Transverse colon (tissue), 4 donors: ENCODE measurements at regions not wholly inside any gene's neighbourhood (a gene's known extent, or its start where the extent isn't known, plus 50 kb on each side); places are given as distances from the start of the nearest gene placed in this dataset.

Source experiments
- CTCF ChIP-seq, 5 experiments: fragments of 200-600 bp in 3 of 5; fragments of 450-650 bp in 2 of 5; sonication (generic) in 3 of 5; IDR thresholded peaks; 1 replicate in 2 of 5; 2 replicates in 3 of 5; pipeline ENCODE4 v1.5.1; 2016 to 2017; ENCODE audit warnings: antibody characterized with exemption in 5 of 5, inconsistent platforms in 3 of 5, mild to moderate bottlenecking in 2 of 5, moderate library complexity in 1 of 5
- POLR2A ChIP-seq: fragments of 450-650 bp; IDR thresholded peaks from one replicate; pipeline ENCODE4 v1.6.1; 2016; ENCODE audit warnings: antibody characterized with exemption, mild to moderate bottlenecking, moderate library complexity
- POLR2AphosphoS5 ChIP-seq, 3 donors: sonication (generic); formaldehyde crosslinking; IDR thresholded peaks; one replicate each; pipeline ENCODE4 v1.6.1; 2016; ENCODE audit warnings: antibody characterized with exemption in 3 of 3

GRCh38 chr2:152255918-152256317, 79.1 kb upstream of the FMNL2 start:
- TF ChIP-seq CTCF (IDR thresholded peaks at IDR 0.05) (no peak), POLR2A (no peak), POLR2AphosphoS5 (IDR thresholded peaks at IDR 0.05) (no peak)
